Skin epidermis (tissue), 12 donors: ENCODE measurements at regions not wholly inside any gene's neighbourhood (a gene's known extent, or its start where the extent isn't known, plus 50 kb on each side); places are given as distances from the start of the nearest gene placed in this dataset.

Experiments
- H3K27ac ChIP-seq, 21 experiments: fragments of 200-600 bp; sonication (generic) in 11 of 21; one replicate each; pipeline ENCODE4 v1.5.0; 2020; ENCODE audit warnings: mild to moderate bottlenecking in 3 of 21, inconsistent platforms in 2 of 21, moderate library complexity in 2 of 21
- H3K4me3 ChIP-seq, 7 experiments: fragments of 200-600 bp; sonication (generic) in 2 of 7; one replicate each; pipeline ENCODE4 v1.5.0; 2020; ENCODE audit warnings: inconsistent platforms in 2 of 7, mild to moderate bottlenecking in 2 of 7, moderate library complexity in 1 of 7

GRCh38 chr5:2614571-2614970 is 136.9 kb downstream of the IRX2 start:
- H3K27ac ChIP-seq = no peak overlapping the region
- H3K4me3 ChIP-seq = no peak overlapping the region

GRCh38 chr5:2611659-2612058 is 139.8 kb downstream of the IRX2 start:
- Histone ChIP-seq H3K27ac (no peak overlapping the region), H3K4me3 (no peak overlapping the region)

GRCh38 chr5:2610986-2611385 is 140.5 kb downstream of the IRX2 start:
- Histone ChIP-seq H3K27ac (no peak overlapping the region), H3K4me3 (no peak overlapping the region)

GRCh38 chr5:2608391-2608790 is 143.1 kb downstream of the IRX2 start:
- no peak overlapping the region for H3K27ac ChIP-seq
- H3K4me3 ChIP-seq = no peak overlapping the region

- Histone ChIP-seq H3K27ac (no peak overlapping the region), H3K4me3 (no peak overlapping the region)
Observed at GRCh38 chr5:2607598-2607997, 143.9 kb downstream of the IRX2 start.

GRCh38 chr5:2603272-2603575 is 148.3 kb downstream of the IRX2 start:
- H3K27ac ChIP-seq = no peak overlapping the region

GRCh38 chr5:2602451-2603271 is 148.8 kb downstream of the IRX2 start:
- no peak overlapping the region for H3K27ac ChIP-seq
- H3K4me3 ChIP-seq = no peak overlapping the region

More at GRCh38 chr5:2603272-2603575, 148.3 kb downstream of the IRX2 start:
- H3K4me3 ChIP-seq = no peak overlapping the region

GRCh38 chr5:2598503-2598902 is 153.0 kb downstream of the IRX2 start:
- no peak overlapping the region for H3K27ac ChIP-seq
- H3K4me3 ChIP-seq = no peak overlapping the region

GRCh38 chr5:2594701-2595100 is 156.8 kb downstream of the IRX2 start:
- H3K27ac ChIP-seq = no peak overlapping the region
- no peak overlapping the region for H3K4me3 ChIP-seq

GRCh38 chr5:2592766-2593165 is 158.7 kb downstream of the IRX2 start:
- Histone ChIP-seq H3K27ac (peak overlapping the region in 4 of 21 experiments; percentile 42 to 70 (median 54)), H3K4me3 (no peak overlapping the region)

- peak overlapping the region in 4 of 21 experiments; percentile 42 to 70 (median 55) for H3K27ac ChIP-seq
- H3K4me3 ChIP-seq = no peak overlapping the region
Observed at GRCh38 chr5:2591777-2592453, 159.6 kb downstream of the IRX2 start.

GRCh38 chr5:2588850-2589501 is 162.5 kb downstream of the IRX2 start:
- no peak overlapping the region for H3K4me3 ChIP-seq

GRCh38 chr5:2587189-2588031 is 164.1 kb downstream of the IRX2 start:
- H3K4me3 ChIP-seq = no peak overlapping the region
- H3K27ac ChIP-seq = no peak overlapping the region

More at GRCh38 chr5:2588850-2589501, 162.5 kb downstream of the IRX2 start:
- peak overlapping the region in 1 of 21 experiments; percentile 11 for H3K27ac ChIP-seq

- no peak overlapping the region for H3K27ac ChIP-seq
- H3K4me3 ChIP-seq = no peak overlapping the region
Observed at GRCh38 chr5:2586016-2586715, 165.3 kb downstream of the IRX2 start.

- Histone ChIP-seq H3K27ac (no peak overlapping the region), H3K4me3 (no peak overlapping the region)
Observed at GRCh38 chr5:2584579-2585269, 166.8 kb downstream of the IRX2 start.

GRCh38 chr5:2582507-2582906 is 169.0 kb downstream of the IRX2 start:
- Histone ChIP-seq H3K4me3 (no peak overlapping the region), H3K27ac (no peak overlapping the region)

GRCh38 chr5:2582106-2582505 is 169.4 kb downstream of the IRX2 start:
- Histone ChIP-seq H3K27ac (no peak overlapping the region), H3K4me3 (no peak overlapping the region)

GRCh38 chr5:2581418-2581817 is 170.1 kb downstream of the IRX2 start:
- Histone ChIP-seq H3K27ac (no peak overlapping the region), H3K4me3 (no peak overlapping the region)

GRCh38 chr5:2579126-2579525 is 172.4 kb downstream of the IRX2 start:
- Histone ChIP-seq H3K27ac (no peak overlapping the region), H3K4me3 (no peak overlapping the region)
